ENCODE measurements at regions not wholly inside any gene's neighbourhood (a gene's known extent, or its start where the extent isn't known, plus 50 kb on each side); places are given as distances from the start of the nearest gene placed in this dataset.

DNA sequence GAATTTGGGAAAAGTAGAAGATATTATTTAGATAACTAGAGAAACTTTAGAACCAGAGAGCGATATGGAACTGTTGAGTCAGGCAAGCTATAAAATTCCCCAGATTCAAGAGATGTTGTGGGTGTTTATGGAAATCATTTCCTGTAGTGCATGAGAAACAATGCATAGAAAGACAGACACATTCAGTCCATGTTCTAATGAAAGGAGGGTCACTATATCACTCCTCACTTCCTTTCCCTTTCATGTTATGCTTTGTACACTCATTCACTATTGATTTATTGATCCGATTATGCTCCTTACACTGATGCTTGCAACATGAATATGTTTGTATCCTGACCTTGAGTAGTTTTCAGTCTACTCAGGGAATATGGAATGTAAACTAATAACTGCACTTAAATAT is 1459.9 kb upstream of the ALCAM start:
- TF ChIP-seq, protein P1, sequence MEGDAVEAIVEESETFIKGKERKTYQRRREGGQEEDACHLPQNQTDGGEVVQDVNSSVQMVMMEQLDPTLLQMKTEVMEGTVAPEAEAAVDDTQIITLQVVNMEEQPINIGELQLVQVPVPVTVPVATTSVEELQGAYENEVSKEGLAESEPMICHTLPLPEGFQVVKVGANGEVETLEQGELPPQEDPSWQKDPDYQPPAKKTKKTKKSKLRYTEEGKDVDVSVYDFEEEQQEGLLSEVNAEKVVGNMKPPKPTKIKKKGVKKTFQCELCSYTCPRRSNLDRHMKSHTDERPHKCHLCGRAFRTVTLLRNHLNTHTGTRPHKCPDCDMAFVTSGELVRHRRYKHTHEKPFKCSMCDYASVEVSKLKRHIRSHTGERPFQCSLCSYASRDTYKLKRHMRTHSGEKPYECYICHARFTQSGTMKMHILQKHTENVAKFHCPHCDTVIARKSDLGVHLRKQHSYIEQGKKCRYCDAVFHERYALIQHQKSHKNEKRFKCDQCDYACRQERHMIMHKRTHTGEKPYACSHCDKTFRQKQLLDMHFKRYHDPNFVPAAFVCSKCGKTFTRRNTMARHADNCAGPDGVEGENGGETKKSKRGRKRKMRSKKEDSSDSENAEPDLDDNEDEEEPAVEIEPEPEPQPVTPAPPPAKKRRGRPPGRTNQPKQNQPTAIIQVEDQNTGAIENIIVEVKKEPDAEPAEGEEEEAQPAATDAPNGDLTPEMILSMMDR (IDR thresholded peaks at IDR 0.05) = no peak
- TF ChIP-seq POLR2A (IDR thresholded peaks at IDR 0.05) = no peak

Data from body of pancreas (tissue), 4 donors.